Transverse colon (tissue), 4 donors: ENCODE measurements at regions not wholly inside any gene's neighbourhood (a gene's known extent, or its start where the extent isn't known, plus 50 kb on each side); places are given as distances from the start of the nearest gene placed in this dataset.

Experiments used
- DNase-seq: peaks from one replicate; pipeline ENCODE4 v3.0.0-alpha.2; 2019
- H3K27ac ChIP-seq, 4 donors: fragments of 200-600 bp; sonication (generic); 2 replicates each; pipeline ENCODE4 v1.5.1; 2016 to 2018; ENCODE audit warnings: inconsistent platforms in 4 of 4
- H3K27me3 ChIP-seq: fragments of 200-600 bp; sonication (generic); 2 replicates; pipeline ENCODE4 v1.5.1; 2017; ENCODE audit warnings: inconsistent platforms
- H3K36me3 ChIP-seq, 4 donors: fragments of 200-600 bp; sonication (generic); 2 replicates each; pipeline ENCODE4 v1.5.1; 2017 to 2019; ENCODE audit warnings: inconsistent platforms in 4 of 4
- H3K4me1 ChIP-seq, 4 donors: fragments of 200-600 bp; sonication (generic); 2 replicates each; pipeline ENCODE4 v1.5.1; 2017 to 2020; ENCODE audit warnings: inconsistent platforms in 4 of 4
- H3K4me3 ChIP-seq, 4 donors: fragments of 200-600 bp; sonication (generic); 1 replicate in 1 of 4; 2 replicates in 3 of 4; pipeline versions ENCODE4 v1.5.1 to v1.6.1; 2017 to 2019; ENCODE audit warnings: inconsistent platforms in 4 of 4
- H3K9me3 ChIP-seq, 2 donors: fragments of 200-600 bp; sonication (generic); 2 replicates each; pipeline ENCODE4 v1.5.1; 2017 to 2019; ENCODE audit warnings: inconsistent platforms in 2 of 2
- CTCF ChIP-seq, 5 experiments: fragments of 200-600 bp in 3 of 5; fragments of 450-650 bp in 2 of 5; sonication (generic) in 3 of 5; IDR thresholded peaks; 1 replicate in 2 of 5; 2 replicates in 3 of 5; pipeline ENCODE4 v1.5.1; 2016 to 2017; ENCODE audit warnings: antibody characterized with exemption in 5 of 5, inconsistent platforms in 3 of 5, mild to moderate bottlenecking in 2 of 5, moderate library complexity in 1 of 5
- EP300 ChIP-seq: sonication (generic); formaldehyde crosslinking; IDR thresholded peaks from one replicate; pipeline ENCODE4 v1.6.1; 2017; ENCODE audit warnings: antibody characterized with exemption, low read depth
- POLR2A ChIP-seq: fragments of 450-650 bp; IDR thresholded peaks from one replicate; pipeline ENCODE4 v1.6.1; 2016; ENCODE audit warnings: antibody characterized with exemption, mild to moderate bottlenecking, moderate library complexity
- POLR2AphosphoS5 ChIP-seq, 3 donors: sonication (generic); formaldehyde crosslinking; IDR thresholded peaks; one replicate each; pipeline ENCODE4 v1.6.1; 2016; ENCODE audit warnings: antibody characterized with exemption in 3 of 3
- WGBS, 2 donors: methylation state at CpG; one replicate each; pipeline ENCODE4 v1.1.5; 2018; ENCODE audit warnings: low coverage in 1 of 2; 5-methylcytosine and 5-hydroxymethylcytosine counted together
- in situ Hi-C, 4 donors: fragments of 200-750 bp; cut with MboI; loops; one replicate each; pipeline versions ENCODE4 v1.15.0 to v1.15.1; 2017; ENCODE audit warnings: low sequenced_read_pairs in 3 of 4, low pct_ligation_motif_present in 1 of 4, low pct_unique_long_range_greater_than_20kb in 1 of 4
- intact Hi-C: fragments of 100-400 bp; cut with DNase I; formaldehyde crosslinking; loops from one replicate; pipeline ENCODE4 v1.15.1; 2023; ENCODE audit warnings: low total_unique reads

- TF ChIP-seq EP300 = no peak
- no peak for TF ChIP-seq POLR2AphosphoS5 (IDR thresholded peaks at IDR 0.05)
- TF ChIP-seq CTCF (IDR thresholded peaks at IDR 0.05) = no peak
- TF ChIP-seq POLR2A = no peak
- intact Hi-C loops = no loop called here
- Histone ChIP-seq H3K27ac (no peak overlapping the region), H3K36me3 (no peaks in the 10 kb centered on the region), H3K27me3 (no peaks in the 10 kb centered on the region), H3K9me3 (no peaks in the 10 kb centered on the region), H3K4me1 (no peaks in the 10 kb centered on the region), H3K4me3 (no peak overlapping the region)
- DNase-seq = no peak
- 58 to 100% methylated on average over 1 to 4 of the region's 4 CpGs for WGBS, 2 donors
- in situ Hi-C loops = no loop called here
Observed at GRCh38 chr1:29556657-29557056, 320.3 kb downstream of the PTPRU start.

GRCh38 chr1:29555043-29555620, 318.8 kb downstream of the PTPRU start:
- 57 to 76% methylated on average over 2 to 10 of the region's 10 CpGs for WGBS, 2 donors
- in situ Hi-C loops (no loop called here), intact Hi-C loops (no loop called here)
- Histone ChIP-seq H3K27me3 (peaks cover 5% of the 10 kb centered on the region), H3K27ac (no peak overlapping the region), H3K9me3 (no peaks in the 10 kb centered on the region), H3K4me1 (no peaks in the 10 kb centered on the region), H3K4me3 (no peak overlapping the region), H3K36me3 (no peaks in the 10 kb centered on the region)
- DNase-seq = no peak
- TF ChIP-seq POLR2A (no peak), CTCF (IDR thresholded peaks at IDR 0.05) (no peak), EP300 (no peak), POLR2AphosphoS5 (IDR thresholded peaks at IDR 0.05) (no peak)

- in situ Hi-C loops = loop anchor here in 2 of 4 donors (5.0 kb wide), 1 partner anchor 1103 kb away; no protein-coding TSS in a partner anchor
- no peaks in the 10 kb centered on the region for H3K4me1 ChIP-seq
- 78 to 96% methylated on average over 1 to 2 of the region's 2 CpGs for WGBS, 2 donors
- no peaks in the 10 kb centered on the region for H3K9me3 ChIP-seq
- TF ChIP-seq POLR2A = no peak
- TF ChIP-seq POLR2AphosphoS5 (IDR thresholded peaks at IDR 0.05) = no peak
- TF ChIP-seq CTCF (IDR thresholded peaks at IDR 0.05) = no peak
- no peak for TF ChIP-seq EP300
- DNase-seq = no peak
- H3K27ac ChIP-seq = no peak overlapping the region
- H3K27me3 ChIP-seq = peaks cover 7% of the 10 kb centered on the region
- no peak overlapping the region for H3K4me3 ChIP-seq
- H3K36me3 ChIP-seq = no peaks in the 10 kb centered on the region
- intact Hi-C loops = no loop called here
Observed at GRCh38 chr1:29554208-29554778, 318.0 kb downstream of the PTPRU start.

GRCh38 chr1:29551123-29551936, 315.0 kb downstream of the PTPRU start:
- intact Hi-C loops = no loop called here
- DNase-seq = no peak
- no peaks in the 10 kb centered on the region for H3K36me3 ChIP-seq
- 60 to 69% methylated on average over 4 to 21 of the region's 21 CpGs for WGBS, 2 donors
- H3K27me3 ChIP-seq = peaks cover 7% of the 10 kb centered on the region
- H3K9me3 ChIP-seq = no peaks in the 10 kb centered on the region
- in situ Hi-C loops = loop anchor here in 2 of 4 donors (5.0 kb wide), 1 partner anchor 1106 kb away; no protein-coding TSS in a partner anchor
- H3K27ac ChIP-seq = no peak overlapping the region
- no peak for TF ChIP-seq POLR2A
- TF ChIP-seq EP300 = no peak
- TF ChIP-seq CTCF (IDR thresholded peaks at IDR 0.05) = no peak
- TF ChIP-seq POLR2AphosphoS5 (IDR thresholded peaks at IDR 0.05) = no peak
- no peak overlapping the region for H3K4me3 ChIP-seq
- no peaks in the 10 kb centered on the region for H3K4me1 ChIP-seq
